HFF-Myc (cell line): ENCODE measurements at regions not wholly inside any gene's neighbourhood (a gene's known extent, or its start where the extent isn't known, plus 50 kb on each side); places are given as distances from the start of the nearest gene placed in this dataset.

Source experiments
- DNase-seq: peaks from one replicate; pipeline ENCODE4 v3.0.0-alpha.2; 2011; ENCODE audit warnings: low read depth; ENCODE audit errors: extremely low read depth
- H3K4me3 ChIP-seq: replicated peaks from 2 replicates; pipeline ENCODE4 v1.5.1; 2011; ENCODE audit warnings: low read depth, mild to moderate bottlenecking, control low read depth, low read length
- TF ChIP-seq, protein P1 (sequence below): IDR thresholded peaks from 2 replicates; pipeline ENCODE4 v1.5.1; 2012; ENCODE audit warnings: mild to moderate bottlenecking, low read depth, low read length, control low read depth; ENCODE audit errors: missing control alignments

DNA sequence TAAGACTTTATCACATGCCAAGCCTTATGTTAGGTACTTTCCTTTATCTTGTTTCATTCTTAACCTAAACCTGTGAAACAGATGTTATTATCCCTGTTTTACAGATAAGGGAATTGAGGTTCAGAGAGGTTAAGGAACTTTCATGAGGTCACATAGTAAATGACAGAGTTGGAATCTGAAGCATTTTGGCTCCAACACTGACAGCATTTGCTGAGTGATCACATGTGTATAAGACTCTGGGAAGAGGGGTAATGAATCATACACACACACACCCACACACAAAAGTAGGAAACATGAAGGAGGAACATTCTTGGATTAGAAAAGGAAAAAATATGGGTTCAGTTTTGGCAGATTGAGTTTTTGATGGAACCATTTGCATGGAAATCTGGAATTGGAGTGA is 212.5 kb downstream of the GJA1 start:
- DNase-seq, result peak; percentile 65
- TF ChIP-seq, protein P1, sequence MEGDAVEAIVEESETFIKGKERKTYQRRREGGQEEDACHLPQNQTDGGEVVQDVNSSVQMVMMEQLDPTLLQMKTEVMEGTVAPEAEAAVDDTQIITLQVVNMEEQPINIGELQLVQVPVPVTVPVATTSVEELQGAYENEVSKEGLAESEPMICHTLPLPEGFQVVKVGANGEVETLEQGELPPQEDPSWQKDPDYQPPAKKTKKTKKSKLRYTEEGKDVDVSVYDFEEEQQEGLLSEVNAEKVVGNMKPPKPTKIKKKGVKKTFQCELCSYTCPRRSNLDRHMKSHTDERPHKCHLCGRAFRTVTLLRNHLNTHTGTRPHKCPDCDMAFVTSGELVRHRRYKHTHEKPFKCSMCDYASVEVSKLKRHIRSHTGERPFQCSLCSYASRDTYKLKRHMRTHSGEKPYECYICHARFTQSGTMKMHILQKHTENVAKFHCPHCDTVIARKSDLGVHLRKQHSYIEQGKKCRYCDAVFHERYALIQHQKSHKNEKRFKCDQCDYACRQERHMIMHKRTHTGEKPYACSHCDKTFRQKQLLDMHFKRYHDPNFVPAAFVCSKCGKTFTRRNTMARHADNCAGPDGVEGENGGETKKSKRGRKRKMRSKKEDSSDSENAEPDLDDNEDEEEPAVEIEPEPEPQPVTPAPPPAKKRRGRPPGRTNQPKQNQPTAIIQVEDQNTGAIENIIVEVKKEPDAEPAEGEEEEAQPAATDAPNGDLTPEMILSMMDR, result no peak
- no peak overlapping the region for H3K4me3 ChIP-seq

DNA sequence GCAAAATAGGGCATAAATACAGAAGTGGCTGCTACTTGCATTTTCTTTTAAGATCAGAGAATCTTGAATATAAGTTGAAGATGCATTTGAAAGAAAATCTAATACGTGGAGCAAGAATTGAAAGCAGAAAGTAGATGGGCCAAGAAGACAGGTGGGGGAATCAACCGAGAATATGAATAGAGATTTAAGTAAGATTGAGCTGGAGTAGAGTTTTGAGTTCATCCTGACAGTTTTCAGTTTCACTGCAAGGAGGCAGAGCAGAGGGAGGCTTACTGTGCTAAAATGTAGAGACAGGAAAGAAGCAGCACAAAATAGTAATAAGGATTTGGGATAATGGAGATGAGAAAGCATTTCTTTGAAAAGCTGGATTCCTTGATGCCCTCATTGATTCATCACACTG is 214.5 kb downstream of the GJA1 start:
- TF ChIP-seq, protein P1, result no peak
- no peak for DNase-seq
- H3K4me3 ChIP-seq, result no peak overlapping the region

DNA sequence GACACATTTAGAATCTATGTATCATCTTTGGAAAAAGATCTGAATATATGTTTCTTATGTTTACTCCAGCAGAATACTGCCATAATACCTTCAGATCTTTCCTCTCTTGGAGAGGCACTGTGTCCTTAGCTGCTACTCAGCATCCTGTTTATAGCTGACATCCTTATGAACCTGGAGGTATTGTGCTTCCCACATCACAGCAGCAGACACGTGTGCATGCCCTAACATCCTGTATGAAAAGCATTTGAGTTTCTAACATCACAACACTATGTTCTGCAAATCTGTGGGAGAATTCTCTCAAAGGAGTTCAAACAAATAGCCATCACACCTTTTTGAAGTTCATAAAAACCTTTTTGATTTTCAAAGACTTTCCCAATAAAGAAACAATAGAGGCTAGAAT is 216.0 kb downstream of the GJA1 start:
- no peak overlapping the region for H3K4me3 ChIP-seq
- TF ChIP-seq, protein P1, result no peak
- no peak for DNase-seq

DNA sequence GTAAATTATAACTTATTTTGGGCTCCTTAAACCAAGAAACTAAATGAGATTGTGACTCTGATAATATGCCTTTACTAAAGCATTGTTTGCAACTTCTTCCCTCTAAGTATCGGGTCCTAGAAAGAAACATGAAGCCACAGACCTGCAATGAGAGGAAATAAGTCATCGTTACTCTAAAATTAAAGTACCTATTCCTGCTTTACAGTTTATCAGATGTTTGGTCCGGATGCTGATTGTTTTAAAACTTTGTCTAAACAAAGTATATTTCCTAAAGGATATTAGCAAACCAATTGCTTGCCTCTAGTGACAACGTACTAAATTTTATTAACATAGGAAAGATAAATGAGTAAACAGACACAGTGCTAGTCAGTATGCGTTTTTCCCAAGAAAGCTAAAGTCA is 216.8 kb downstream of the GJA1 start:
- DNase-seq, result no peak
- TF ChIP-seq, protein P1, result no peak

DNA sequence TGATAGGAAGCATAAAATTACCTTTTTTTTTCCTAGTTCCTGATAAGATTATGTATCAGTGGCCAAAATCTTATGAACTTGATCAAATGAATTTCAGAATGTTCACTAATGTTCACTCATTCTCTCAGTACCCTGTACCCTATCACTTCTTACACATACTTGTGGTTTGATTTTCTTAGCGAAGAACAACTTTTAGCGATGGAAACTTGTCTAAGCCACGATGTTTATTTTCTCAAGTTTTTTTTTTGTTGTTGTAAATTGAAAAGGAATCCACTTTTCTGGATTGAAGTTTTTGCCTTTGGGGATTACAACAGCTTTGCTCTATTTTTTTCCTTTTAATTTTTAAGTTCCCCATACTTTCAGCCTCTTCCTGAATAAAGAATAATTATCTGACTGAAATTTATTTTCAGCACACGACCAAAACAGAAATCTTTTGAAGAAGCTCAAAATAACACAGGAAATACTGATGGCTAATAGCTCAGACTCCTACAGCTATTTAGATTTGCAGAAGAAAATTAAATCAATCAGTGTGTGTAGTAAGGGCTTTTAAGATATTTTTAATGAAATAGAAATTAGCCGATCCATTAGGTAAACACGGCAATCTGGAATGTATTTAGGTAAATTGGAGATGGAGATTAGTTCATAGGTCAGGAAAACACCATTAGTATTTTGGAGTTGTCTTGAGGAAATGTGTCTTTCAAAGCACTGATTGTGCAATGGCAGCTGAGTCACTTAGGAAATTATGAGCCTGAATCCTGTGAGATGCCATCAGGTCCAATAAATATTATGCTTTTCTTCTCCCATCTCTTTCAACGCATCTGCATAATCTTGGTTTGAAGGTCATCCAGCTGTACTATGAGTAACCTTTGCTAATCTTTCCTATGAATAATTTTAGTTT is 217.5 kb downstream of the GJA1 start:
- DNase-seq, result peak; percentile 90
- H3K4me3 ChIP-seq, result no peak overlapping the region
- TF ChIP-seq, protein P1, result no peak

More for the DNA sequence above, 216.8 kb downstream of the GJA1 start:
- no peak overlapping the region for H3K4me3 ChIP-seq

DNA sequence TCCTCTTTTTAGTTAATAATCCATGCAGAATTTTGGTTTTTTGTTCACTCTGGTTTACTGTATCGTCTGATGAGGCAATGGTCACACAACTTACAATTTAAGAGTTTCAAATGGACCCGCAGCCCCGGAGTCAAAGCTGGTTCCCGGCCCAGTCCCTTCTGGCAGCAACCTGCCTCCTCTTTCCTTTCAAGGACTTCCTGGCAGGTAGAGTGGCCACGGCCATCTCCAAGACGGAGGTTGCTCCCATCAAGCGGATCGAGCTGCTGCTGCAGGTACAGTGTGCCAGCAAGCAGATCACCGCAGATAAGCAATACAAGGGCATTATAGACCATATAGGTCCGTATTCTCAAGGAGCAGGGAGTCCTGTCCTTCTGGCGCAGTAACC is 218.2 kb downstream of the GJA1 start:
- H3K4me3 ChIP-seq, result no peak overlapping the region
- DNase-seq, result no peak
- TF ChIP-seq, protein P1, result no peak
